Fibroblast of lung (primary cell): ENCODE measurements at regions not wholly inside any gene's neighbourhood (a gene's known extent, or its start where the extent isn't known, plus 50 kb on each side); places are given as distances from the start of the nearest gene placed in this dataset.

Experiments used
- DNase-seq, 2 donors: peaks; one replicate each; pipeline versions ENCODE4 v3.0.0 to v3.0.0-alpha.2; 2010; ENCODE audit warnings: low read depth in 2 of 2
- H2AFZ ChIP-seq: 2 replicates; pipeline ENCODE4 v1.5.1; 2012; ENCODE audit warnings: low read length, control low read depth, inconsistent platforms
- H3K27ac ChIP-seq: 2 replicates; pipeline ENCODE4 v1.5.1; 2011; ENCODE audit warnings: low read length, control low read depth; ENCODE audit not compliant: insufficient read depth
- H3K27me3 ChIP-seq: 2 replicates; pipeline ENCODE4 v1.5.1; 2011; ENCODE audit warnings: mild to moderate bottlenecking, low read length; ENCODE audit not compliant: control insufficient read depth, insufficient read depth
- H3K36me3 ChIP-seq: 2 replicates; pipeline ENCODE4 v1.5.1; 2011; ENCODE audit warnings: low read length; ENCODE audit not compliant: control insufficient read depth, insufficient read depth
- H3K4me1 ChIP-seq: 2 replicates; pipeline ENCODE4 v1.5.1; 2011; ENCODE audit warnings: low read length; ENCODE audit not compliant: control insufficient read depth, insufficient read depth; ENCODE audit errors: extremely low read depth
- H3K4me2 ChIP-seq: 2 replicates; pipeline ENCODE4 v1.5.1; 2011; ENCODE audit warnings: low read length, control low read depth; ENCODE audit not compliant: insufficient read depth; ENCODE audit errors: extremely low read depth
- H3K4me3 ChIP-seq, 4 experiments: fragments of 200-600 bp in 1 of 4; sonication (generic) in 1 of 4; replicated peaks in 1 of 4; 2 replicates each; pipeline ENCODE4 v1.5.1; 2011 to 2016; ENCODE audit warnings: low read length in 4 of 4, low read depth in 3 of 4, mild to moderate bottlenecking in 3 of 4, control low read depth in 2 of 4, inconsistent platforms in 1 of 4, mixed read lengths in 1 of 4; ENCODE audit not compliant: insufficient read depth in 1 of 4; ENCODE audit errors: control extremely low read depth in 1 of 4
- H3K79me2 ChIP-seq: 2 replicates; pipeline ENCODE4 v1.5.1; 2012; ENCODE audit warnings: mild to moderate bottlenecking, low read length, inconsistent platforms; ENCODE audit not compliant: control insufficient read depth, insufficient read depth
- H3K9ac ChIP-seq: 2 replicates; pipeline ENCODE4 v1.5.1; 2011; ENCODE audit warnings: mild to moderate bottlenecking, low read length, control low read depth; ENCODE audit not compliant: insufficient read depth
- H3K9me3 ChIP-seq: 2 replicates; pipeline ENCODE4 v1.5.1; 2012; ENCODE audit warnings: low read depth, low read length; ENCODE audit not compliant: control insufficient read depth, insufficient read depth
- H4K20me1 ChIP-seq: 2 replicates; pipeline ENCODE4 v1.5.1; 2011; ENCODE audit warnings: low read length; ENCODE audit not compliant: control insufficient read depth, insufficient read depth; ENCODE audit errors: extremely low read depth
- EZH2 ChIP-seq: IDR thresholded peaks from 2 replicates; pipeline ENCODE4 v1.5.1; 2012; ENCODE audit warnings: low read length, control low read depth, mild to moderate bottlenecking; ENCODE audit errors: missing control alignments
- TF ChIP-seq, protein P1 (sequence below), 2 donors: IDR thresholded peaks in 1 of 2; conservative IDR thresholded peaks in 1 of 2; 1 replicate in 1 of 2; 2 replicates in 1 of 2; pipeline ENCODE4 v1.5.1; 2011 to 2012; ENCODE audit warnings: low read length in 2 of 2, control low read depth in 1 of 2, inconsistent platforms in 1 of 2, low read depth in 1 of 2, mild to moderate bottlenecking in 1 of 2

DNA sequence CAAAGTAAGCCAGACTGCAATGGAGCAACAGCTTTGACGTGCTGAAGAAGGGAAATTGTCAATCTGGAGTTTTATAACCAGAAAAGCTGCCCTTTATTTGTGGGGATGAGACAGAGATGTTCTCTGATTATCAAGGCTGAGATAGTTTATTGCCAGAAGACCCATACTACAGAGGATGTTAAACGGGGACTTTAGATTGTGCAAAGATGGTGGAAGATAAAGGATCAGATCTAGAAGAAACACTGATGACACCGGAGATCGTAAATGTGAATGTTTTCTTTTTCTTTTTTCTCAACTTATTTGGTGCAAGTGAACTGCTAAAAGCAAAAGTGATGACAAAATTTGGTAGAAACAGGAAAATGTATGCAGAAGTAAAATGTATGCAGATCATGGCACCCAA is 178.3 kb upstream of the PLEKHG7 start:
- Histone ChIP-seq H2AFZ (no peak overlapping the region), H4K20me1 (no peaks in the 10 kb centered on the region)

GRCh38 chr12:92520511-92520910 is 182.3 kb upstream of the PLEKHG7 start:
- no peaks in the 10 kb centered on the region for H3K79me2 ChIP-seq
- DNase-seq, result no peak
- no peaks in the 10 kb centered on the region for H3K9me3 ChIP-seq
- H4K20me1 ChIP-seq, result no peaks in the 10 kb centered on the region
- H3K4me1 ChIP-seq, result no peaks in the 10 kb centered on the region
- no peaks in the 10 kb centered on the region for H3K27me3 ChIP-seq
- no peaks in the 10 kb centered on the region for H3K36me3 ChIP-seq
- no peak overlapping the region for H2AFZ ChIP-seq
- TF ChIP-seq, protein P1, sequence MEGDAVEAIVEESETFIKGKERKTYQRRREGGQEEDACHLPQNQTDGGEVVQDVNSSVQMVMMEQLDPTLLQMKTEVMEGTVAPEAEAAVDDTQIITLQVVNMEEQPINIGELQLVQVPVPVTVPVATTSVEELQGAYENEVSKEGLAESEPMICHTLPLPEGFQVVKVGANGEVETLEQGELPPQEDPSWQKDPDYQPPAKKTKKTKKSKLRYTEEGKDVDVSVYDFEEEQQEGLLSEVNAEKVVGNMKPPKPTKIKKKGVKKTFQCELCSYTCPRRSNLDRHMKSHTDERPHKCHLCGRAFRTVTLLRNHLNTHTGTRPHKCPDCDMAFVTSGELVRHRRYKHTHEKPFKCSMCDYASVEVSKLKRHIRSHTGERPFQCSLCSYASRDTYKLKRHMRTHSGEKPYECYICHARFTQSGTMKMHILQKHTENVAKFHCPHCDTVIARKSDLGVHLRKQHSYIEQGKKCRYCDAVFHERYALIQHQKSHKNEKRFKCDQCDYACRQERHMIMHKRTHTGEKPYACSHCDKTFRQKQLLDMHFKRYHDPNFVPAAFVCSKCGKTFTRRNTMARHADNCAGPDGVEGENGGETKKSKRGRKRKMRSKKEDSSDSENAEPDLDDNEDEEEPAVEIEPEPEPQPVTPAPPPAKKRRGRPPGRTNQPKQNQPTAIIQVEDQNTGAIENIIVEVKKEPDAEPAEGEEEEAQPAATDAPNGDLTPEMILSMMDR (conservative IDR thresholded peaks at IDR 0.05 in 1 of 2, IDR thresholded peaks at IDR 0.05 in 1 of 2; ENCODE audit: low read depth in 1 of 2, low read length in 2 of 2), result no peak
- TF ChIP-seq EZH2, result no peak
- no peak overlapping the region for H3K4me3 ChIP-seq
- H3K9ac ChIP-seq, result no peak overlapping the region
- H3K27ac ChIP-seq, result no peak overlapping the region
- no peak overlapping the region for H3K4me2 ChIP-seq

More for the DNA sequence above, 178.3 kb upstream of the PLEKHG7 start:
- Histone ChIP-seq H3K9me3 (no peaks in the 10 kb centered on the region), H3K27ac (no peak overlapping the region), H3K9ac (no peak overlapping the region), H3K4me2 (no peak overlapping the region), H3K36me3 (no peaks in the 10 kb centered on the region), H3K79me2 (no peaks in the 10 kb centered on the region), H3K4me3 (no peak overlapping the region), H3K27me3 (no peaks in the 10 kb centered on the region), H3K4me1 (no peaks in the 10 kb centered on the region)
- TF ChIP-seq, protein P1 (conservative IDR thresholded peaks at IDR 0.05 in 1 of 2, IDR thresholded peaks at IDR 0.05 in 1 of 2; ENCODE audit: low read depth in 1 of 2, low read length in 2 of 2), result no peak
- TF ChIP-seq EZH2, result no peak
- no peak for DNase-seq

DNA sequence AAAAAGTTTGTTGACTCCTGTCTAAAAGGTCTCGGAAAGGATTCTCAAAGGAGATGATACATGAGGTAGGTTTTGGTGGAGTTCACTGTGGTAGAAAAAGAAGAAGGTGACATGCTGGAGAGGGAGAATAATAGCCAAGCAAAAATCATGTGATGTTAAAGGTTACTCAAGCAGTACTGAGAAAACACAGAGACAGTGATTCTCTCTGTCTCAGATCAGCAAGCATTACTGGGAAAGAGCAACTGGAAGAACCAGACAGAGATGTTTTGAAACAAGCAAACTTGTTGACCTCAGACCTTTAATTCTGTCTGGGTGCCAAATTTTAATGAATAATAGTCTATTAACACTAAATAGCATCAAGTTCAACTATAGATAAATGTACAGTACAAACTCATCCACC is 183.5 kb upstream of the PLEKHG7 start:
- H3K27ac ChIP-seq, result no peak overlapping the region
- TF ChIP-seq EZH2, result no peak
- TF ChIP-seq, protein P1 (conservative IDR thresholded peaks at IDR 0.05 in 1 of 2, IDR thresholded peaks at IDR 0.05 in 1 of 2; ENCODE audit: low read depth in 1 of 2, low read length in 2 of 2), result no peak
- H3K4me1 ChIP-seq, result no peaks in the 10 kb centered on the region
- H4K20me1 ChIP-seq, result no peaks in the 10 kb centered on the region
- H3K36me3 ChIP-seq, result no peaks in the 10 kb centered on the region
- H3K4me2 ChIP-seq, result no peak overlapping the region
- H3K9me3 ChIP-seq, result no peaks in the 10 kb centered on the region
- no peaks in the 10 kb centered on the region for H3K27me3 ChIP-seq
- no peak for DNase-seq
- H2AFZ ChIP-seq, result no peak overlapping the region
- H3K4me3 ChIP-seq, result no peak overlapping the region
- no peaks in the 10 kb centered on the region for H3K79me2 ChIP-seq
- H3K9ac ChIP-seq, result no peak overlapping the region
